Activated naive CD4-positive, alpha-beta T cell treated with anti-CD3 and anti-CD28 coated beads, Interleukin-2, amount 50 U/mL, for 72 hours (primary cell): ENCODE measurements at regions not wholly inside any gene's neighbourhood (a gene's known extent, or its start where the extent isn't known, plus 50 kb on each side); places are given as distances from the start of the nearest gene placed in this dataset.

Experiments
- ATAC-seq, 2 donors: fragments of 150-1000 bp; cut with Tn5 transposase; 2 replicates each; pipeline ENCODE4 v1.10.0; 2021; ENCODE audit warnings: mild to moderate bottlenecking in 2 of 2, moderate library complexity in 2 of 2
- DNase-seq, 2 donors: peaks; one replicate each; pipeline ENCODE4 v3.0.0; 2021 to 2022; ENCODE audit warnings: low spot score in 2 of 2
- H3K27ac Mint-ChIP-seq, 2 donors: one replicate each; pipeline ENCODE4 v1.8.0; 2022; ENCODE audit warnings: mild to moderate bottlenecking in 2 of 2, mixed read lengths in 2 of 2
- H3K36me3 Mint-ChIP-seq, 2 donors: one replicate each; pipeline ENCODE4 v1.8.0; 2022; ENCODE audit warnings: mixed read lengths in 2 of 2
- H3K9me3 Mint-ChIP-seq, 2 donors: one replicate each; pipeline ENCODE4 v1.8.0; 2022; ENCODE audit warnings: mixed read lengths in 2 of 2

GRCh38 chr2:37507703-37508102 lies 163.3 kb downstream of the QPCT start:
- DNase-seq (no peak), ATAC-seq (no peak)
- Mint-ChIP-seq H3K27ac (no peak overlapping the region), H3K9me3 (no peaks in the 10 kb centered on the region), H3K36me3 (no peaks in the 10 kb centered on the region)

- no peak for ATAC-seq
- H3K36me3 Mint-ChIP-seq: no peaks in the 10 kb centered on the region
- H3K27ac Mint-ChIP-seq: no peak overlapping the region
- H3K9me3 Mint-ChIP-seq: peaks cover 0 to 3% of the 10 kb centered on the region in 2 donors
- DNase-seq: no peak
Observed at GRCh38 chr2:37512971-37513370, 158.5 kb downstream of the CDC42EP3 start.

- no peak for DNase-seq
- Mint-ChIP-seq H3K9me3 (no peaks in the 10 kb centered on the region), H3K36me3 (no peaks in the 10 kb centered on the region), H3K27ac (no peak overlapping the region)
- ATAC-seq: no peak
Observed at GRCh38 chr2:37523814-37524362, 147.6 kb downstream of the CDC42EP3 start.

GRCh38 chr2:37526323-37526722 lies 145.1 kb downstream of the CDC42EP3 start:
- no peak for DNase-seq
- Mint-ChIP-seq H3K27ac (no peak overlapping the region), H3K9me3 (no peaks in the 10 kb centered on the region), H3K36me3 (no peaks in the 10 kb centered on the region)
- ATAC-seq: no peak

- DNase-seq: no peak
- ATAC-seq: no peak
- no peak overlapping the region for H3K27ac Mint-ChIP-seq
- H3K36me3 Mint-ChIP-seq: no peaks in the 10 kb centered on the region
- no peaks in the 10 kb centered on the region for H3K9me3 Mint-ChIP-seq
Observed at GRCh38 chr2:37526856-37527255, 144.6 kb downstream of the CDC42EP3 start.

GRCh38 chr2:37527361-37527760 lies 144.1 kb downstream of the CDC42EP3 start:
- DNase-seq (no peak), ATAC-seq (no peak)
- Mint-ChIP-seq H3K36me3 (no peaks in the 10 kb centered on the region), H3K27ac (no peak overlapping the region), H3K9me3 (no peaks in the 10 kb centered on the region)

GRCh38 chr2:37529830-37530415 lies 141.5 kb downstream of the CDC42EP3 start:
- no peaks in the 10 kb centered on the region for H3K36me3 Mint-ChIP-seq
- DNase-seq (no peak), ATAC-seq (no peak)
- no peak overlapping the region for H3K27ac Mint-ChIP-seq
- no peaks in the 10 kb centered on the region for H3K9me3 Mint-ChIP-seq

- Mint-ChIP-seq H3K36me3 (no peaks in the 10 kb centered on the region), H3K9me3 (no peaks in the 10 kb centered on the region), H3K27ac (no peak overlapping the region)
- no peak for ATAC-seq
- DNase-seq: no peak
Observed at GRCh38 chr2:37532503-37532902, 138.9 kb downstream of the CDC42EP3 start.

- H3K9me3 Mint-ChIP-seq: peaks cover 0 to 3% of the 10 kb centered on the region in 2 donors
- H3K27ac Mint-ChIP-seq: no peak overlapping the region
- ATAC-seq: no peak
- DNase-seq: no peak
- peaks cover 0 to 6% of the 10 kb centered on the region in 2 donors for H3K36me3 Mint-ChIP-seq
Observed at GRCh38 chr2:37537316-37537715, 134.1 kb downstream of the CDC42EP3 start.

GRCh38 chr2:37541516-37541915 lies 129.9 kb downstream of the CDC42EP3 start:
- H3K36me3 Mint-ChIP-seq: peaks cover 0 to 6% of the 10 kb centered on the region in 2 donors
- no peak for DNase-seq
- peaks cover 0 to 3% of the 10 kb centered on the region in 2 donors for H3K9me3 Mint-ChIP-seq
- H3K27ac Mint-ChIP-seq: no peak overlapping the region
- ATAC-seq: no peak

GRCh38 chr2:37543999-37544557 lies 127.4 kb downstream of the CDC42EP3 start:
- Mint-ChIP-seq H3K27ac (no peak overlapping the region), H3K9me3 (peaks cover 3 to 4% of the 10 kb centered on the region in 2 donors), H3K36me3 (peaks cover 0 to 4% of the 10 kb centered on the region in 2 donors)
- DNase-seq: no peak
- no peak for ATAC-seq

GRCh38 chr2:37544591-37545031 lies 126.8 kb downstream of the CDC42EP3 start:
- no peaks in the 10 kb centered on the region for H3K36me3 Mint-ChIP-seq
- no peak for DNase-seq
- no peak for ATAC-seq

GRCh38 chr2:37549598-37549997 lies 121.8 kb downstream of the CDC42EP3 start:
- Mint-ChIP-seq H3K9me3 (peaks cover 0 to 9% of the 10 kb centered on the region in 2 donors), H3K36me3 (no peaks in the 10 kb centered on the region), H3K27ac (no peak overlapping the region)
- no peak for ATAC-seq
- no peak for DNase-seq

More at GRCh38 chr2:37544591-37545031, 126.8 kb downstream of the CDC42EP3 start:
- peaks cover 0 to 4% of the 10 kb centered on the region in 2 donors for H3K9me3 Mint-ChIP-seq
- no peak overlapping the region for H3K27ac Mint-ChIP-seq

- Mint-ChIP-seq H3K27ac (no peak overlapping the region), H3K36me3 (no peaks in the 10 kb centered on the region), H3K9me3 (peaks cover 0 to 9% of the 10 kb centered on the region in 2 donors)
- ATAC-seq (no peak), DNase-seq (no peak)
Observed at GRCh38 chr2:37550190-37550589, 121.3 kb downstream of the CDC42EP3 start.

GRCh38 chr2:37551783-37552182 lies 119.7 kb downstream of the CDC42EP3 start:
- Mint-ChIP-seq H3K9me3 (peaks cover 0 to 9% of the 10 kb centered on the region in 2 donors), H3K27ac (no peak overlapping the region), H3K36me3 (no peaks in the 10 kb centered on the region)
- no peak for ATAC-seq
- no peak for DNase-seq

- H3K27ac Mint-ChIP-seq: no peak overlapping the region
- DNase-seq: no peak
- H3K36me3 Mint-ChIP-seq: no peaks in the 10 kb centered on the region
- ATAC-seq: no peak
- peaks cover 0 to 9% of the 10 kb centered on the region in 2 donors for H3K9me3 Mint-ChIP-seq
Observed at GRCh38 chr2:37552339-37552738, 119.1 kb downstream of the CDC42EP3 start.

GRCh38 chr2:37553411-37554154 lies 117.9 kb downstream of the CDC42EP3 start:
- ATAC-seq (no peak), DNase-seq (no peak)
- peaks cover 0 to 8% of the 10 kb centered on the region in 2 donors for H3K9me3 Mint-ChIP-seq
- H3K27ac Mint-ChIP-seq: no peak overlapping the region
- H3K36me3 Mint-ChIP-seq: no peaks in the 10 kb centered on the region
